ENCODE measurements at regions not wholly inside any gene's neighbourhood (a gene's known extent, or its start where the extent isn't known, plus 50 kb on each side); places are given as distances from the start of the nearest gene placed in this dataset.

DNA sequence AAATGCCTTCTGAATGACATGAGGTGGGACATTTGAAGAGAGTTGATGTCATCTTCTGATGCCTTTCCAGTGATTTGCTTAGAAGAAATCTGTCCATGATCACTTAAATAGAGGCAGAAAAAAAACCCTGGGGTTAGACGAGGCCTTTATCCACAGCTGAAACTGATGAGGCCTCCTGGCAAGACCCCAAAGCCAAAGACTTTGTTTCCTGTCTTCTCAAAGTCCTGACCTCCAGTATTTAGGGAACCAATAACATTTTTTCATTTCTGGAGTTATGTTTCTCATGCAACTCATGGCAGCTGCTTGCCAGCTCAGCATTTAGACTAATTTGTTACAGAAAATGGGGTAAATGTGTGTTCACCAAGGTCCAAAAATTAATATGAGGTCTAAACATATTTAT is 248.0 kb upstream of the PRDM1 start:
- no peak for DNase-seq

DNA sequence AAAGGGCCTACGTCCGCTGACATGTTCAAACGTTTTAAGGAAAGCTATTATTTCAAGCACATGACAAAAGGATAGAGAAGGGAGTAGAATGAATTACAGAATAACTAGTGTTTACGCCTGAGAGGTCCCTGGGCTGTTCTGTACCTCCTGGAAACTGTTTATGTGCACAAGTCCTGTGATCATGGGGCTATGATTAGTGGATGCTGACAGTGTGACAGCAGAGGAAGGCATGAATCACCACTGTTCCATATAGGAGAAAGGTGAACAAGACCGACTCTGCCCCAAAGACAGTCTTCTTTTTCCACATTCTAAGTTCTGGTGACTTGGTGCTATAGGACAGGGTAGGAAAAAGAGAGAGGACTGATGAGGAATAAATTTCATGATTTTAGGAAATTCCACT is 249.2 kb upstream of the PRDM1 start:
- no peak for DNase-seq

DNA sequence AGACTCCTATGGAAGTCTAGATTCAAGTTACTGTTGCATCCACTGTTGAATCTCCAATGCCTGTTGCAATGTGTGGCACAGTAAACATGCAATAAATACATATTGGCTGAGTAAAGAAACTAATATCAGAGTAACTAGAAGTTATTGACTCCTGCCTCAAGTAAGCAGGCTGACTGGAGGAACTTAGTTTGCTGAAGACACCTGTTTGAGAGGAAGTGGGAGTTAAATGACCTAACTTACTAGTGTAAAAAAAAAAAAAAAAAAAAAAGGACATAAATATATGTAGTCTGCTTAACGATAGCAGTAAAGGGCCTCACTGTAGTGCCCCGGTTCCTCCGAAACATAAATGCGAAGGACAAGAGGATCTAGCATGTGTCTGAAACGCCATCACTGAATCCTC is 249.8 kb upstream of the PRDM1 start:
- DNase-seq = no peak

DNA sequence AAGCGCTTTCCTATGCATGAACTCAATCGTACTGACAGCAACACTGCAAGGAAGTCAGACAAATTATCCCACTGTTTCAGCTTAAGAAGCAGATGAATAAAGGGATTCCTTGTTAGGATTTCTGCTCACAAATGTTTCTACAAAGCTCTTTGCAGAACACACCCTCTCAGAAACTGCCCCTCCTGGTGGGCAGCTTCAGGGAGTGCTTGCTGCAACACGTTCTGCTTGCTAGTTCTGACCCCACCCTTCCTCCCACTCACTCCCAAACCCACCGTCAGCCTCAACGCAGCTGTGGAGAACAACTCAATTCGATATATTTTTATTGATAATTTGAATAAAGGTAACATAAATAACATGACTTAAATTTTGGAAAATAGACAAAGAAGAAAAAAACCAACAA is 250.8 kb upstream of the PRDM1 start:
- DNase-seq = no peak

DNA sequence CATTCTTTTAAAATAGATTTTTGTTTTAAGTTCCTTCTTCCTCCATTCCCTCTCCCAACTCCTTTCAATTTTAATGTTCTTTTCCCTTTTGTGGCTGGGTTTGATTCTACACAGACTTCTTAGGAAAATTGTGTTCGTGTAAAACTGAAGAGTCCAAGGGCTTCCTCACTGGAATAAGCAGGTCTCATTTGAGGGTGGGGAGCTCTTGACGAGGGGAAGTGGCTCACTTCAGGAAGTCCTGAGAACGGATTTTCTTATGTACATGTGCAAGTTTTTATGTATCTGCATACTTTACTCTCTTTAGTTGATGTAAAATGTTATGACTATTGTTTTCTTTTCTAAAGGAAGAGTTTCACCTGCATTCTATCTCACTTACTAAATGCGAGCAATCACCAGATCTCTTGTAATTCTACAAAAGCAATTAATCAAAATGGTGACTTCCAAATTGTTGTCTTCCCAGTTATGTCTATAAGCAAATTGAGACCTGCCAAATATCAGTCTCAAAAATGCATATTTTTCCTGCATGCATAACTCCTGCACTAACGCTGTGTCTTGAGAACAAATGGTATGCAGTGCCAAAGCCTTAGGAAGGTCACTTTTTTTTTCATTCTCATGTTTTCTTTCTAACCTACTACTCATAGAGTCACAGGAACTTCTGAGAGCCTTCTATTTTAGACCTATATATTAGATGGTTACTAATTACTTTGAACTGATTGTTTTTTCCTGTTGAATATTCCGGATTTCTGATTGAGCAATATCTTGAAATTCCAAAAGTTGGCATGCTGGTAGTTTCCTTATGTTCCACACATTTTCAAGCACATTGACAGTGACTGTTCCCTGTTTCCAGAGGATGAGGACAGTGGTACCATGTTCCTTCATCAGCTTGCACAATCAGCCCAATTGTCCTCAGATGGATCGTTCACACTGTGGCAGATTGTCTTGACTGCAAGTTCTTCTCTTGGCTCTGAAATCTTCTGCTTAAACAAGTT is 251.9 kb upstream of the PRDM1 start:
- no peak for DNase-seq

DNA sequence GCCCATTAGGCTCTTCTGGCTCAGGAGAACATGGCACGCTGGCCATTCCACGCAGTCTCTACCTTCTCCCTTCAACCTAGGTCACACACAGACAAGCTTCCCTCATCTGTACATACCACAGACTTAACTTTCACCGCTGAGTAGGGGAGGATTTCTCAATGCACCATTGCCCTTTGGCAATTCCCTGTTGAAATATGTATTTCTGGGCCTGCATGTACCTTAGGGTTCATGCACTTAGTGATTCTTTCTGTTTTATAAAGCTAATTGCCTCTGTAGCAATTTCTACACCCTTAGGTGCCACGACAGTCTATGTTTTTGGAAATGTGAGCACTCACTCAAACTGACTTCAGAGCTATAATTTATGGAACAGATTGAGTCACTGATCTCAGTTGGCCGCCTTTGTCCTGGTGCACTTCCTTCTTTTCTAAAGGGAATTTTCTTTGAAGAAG is 253.8 kb upstream of the PRDM1 start:
- DNase-seq = no peak

DNA sequence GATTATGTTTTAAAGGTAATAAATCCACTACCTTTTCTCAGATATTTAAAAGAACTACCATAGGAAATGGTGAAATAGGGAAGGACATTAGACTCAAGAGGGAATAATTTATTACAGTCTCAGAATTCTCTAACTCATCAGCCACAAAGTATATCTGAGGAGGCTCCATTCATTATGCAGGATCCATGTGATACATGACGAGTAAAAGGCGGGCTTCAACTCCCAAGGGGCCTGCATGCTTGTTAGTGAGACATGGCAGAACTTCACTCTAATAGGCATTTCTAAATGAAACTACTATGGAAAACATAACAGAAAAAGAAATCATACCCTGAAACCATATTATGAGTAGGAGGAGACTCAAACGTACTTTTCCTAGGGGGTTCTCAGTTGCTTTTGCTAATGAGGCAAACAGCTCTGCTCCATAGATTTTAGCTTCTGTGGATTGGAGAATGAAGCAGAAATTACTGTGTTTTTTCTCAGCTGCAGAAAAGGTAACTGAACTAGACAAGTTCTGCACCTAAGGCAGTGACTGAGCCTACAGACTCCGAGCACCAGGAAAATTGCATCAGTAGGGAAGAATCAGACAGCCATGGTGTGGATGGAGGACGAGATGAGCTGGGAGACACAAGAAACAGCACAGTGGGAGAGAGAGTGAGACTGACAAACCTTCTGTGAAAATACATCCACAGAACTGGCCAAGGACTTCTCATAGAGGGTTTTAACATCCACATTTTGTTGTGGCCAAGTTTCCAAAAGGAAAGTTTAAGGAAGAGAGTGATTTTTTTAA is 254.6 kb upstream of the PRDM1 start:
- DNase-seq = no peak

DNA sequence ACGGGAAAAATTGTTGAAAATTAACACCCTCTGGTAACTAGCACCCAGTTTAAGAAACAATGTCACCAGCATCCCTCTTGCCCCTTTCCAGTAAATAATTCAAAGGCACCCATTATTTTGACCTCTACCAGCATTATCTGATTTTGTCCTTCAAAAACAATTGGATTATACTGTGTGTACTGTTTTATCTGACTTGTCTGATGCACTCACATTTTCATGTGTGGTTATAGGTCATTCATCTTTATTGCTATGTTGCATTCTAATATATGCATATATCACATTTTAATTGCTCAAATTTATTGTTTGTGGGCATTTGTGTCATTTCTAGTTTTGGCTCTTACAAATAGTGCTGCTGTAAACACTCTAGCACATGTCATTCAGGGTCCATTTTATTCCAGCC is 260.9 kb upstream of the PRDM1 start:
- no peak for DNase-seq

DNA sequence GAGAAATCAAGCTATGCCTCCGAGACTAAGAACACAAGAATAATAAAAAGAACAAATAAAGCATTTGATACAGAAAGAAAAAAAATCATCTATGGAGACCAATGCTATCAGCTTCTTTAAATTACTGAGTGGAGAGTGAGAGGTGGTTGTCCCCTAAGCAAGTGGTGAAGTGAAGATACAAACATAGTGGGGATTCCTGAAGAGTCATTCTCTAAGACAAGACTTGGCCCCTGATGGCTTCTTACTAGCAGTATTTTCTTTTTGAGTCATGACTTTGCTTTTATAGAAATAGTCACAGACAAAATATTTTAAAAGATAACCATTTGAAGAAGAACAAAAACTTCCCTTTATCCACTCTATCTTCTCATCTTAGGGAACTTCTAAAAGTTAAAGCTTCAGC is 261.4 kb upstream of the PRDM1 start:
- no peak for DNase-seq

DNA sequence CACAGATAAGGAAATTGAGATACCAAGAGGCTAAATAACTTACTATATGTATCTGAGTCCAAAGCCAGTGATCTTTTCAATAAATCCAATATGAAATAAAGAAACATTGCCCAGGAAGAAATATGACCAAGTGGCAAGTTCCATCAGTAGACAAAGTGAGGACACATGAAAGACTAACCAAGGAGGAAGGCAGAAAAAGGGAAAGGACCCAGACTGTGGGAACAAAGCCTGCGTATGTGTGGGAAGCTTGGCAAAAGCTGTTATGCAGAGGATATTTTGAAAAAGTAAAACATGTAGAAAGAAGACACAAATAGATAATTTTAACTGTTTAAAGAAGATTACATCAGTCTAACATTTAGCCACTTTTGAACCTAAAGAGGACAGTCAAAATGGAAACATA is 264.4 kb upstream of the PRDM1 start:
- DNase-seq = no peak

DNA sequence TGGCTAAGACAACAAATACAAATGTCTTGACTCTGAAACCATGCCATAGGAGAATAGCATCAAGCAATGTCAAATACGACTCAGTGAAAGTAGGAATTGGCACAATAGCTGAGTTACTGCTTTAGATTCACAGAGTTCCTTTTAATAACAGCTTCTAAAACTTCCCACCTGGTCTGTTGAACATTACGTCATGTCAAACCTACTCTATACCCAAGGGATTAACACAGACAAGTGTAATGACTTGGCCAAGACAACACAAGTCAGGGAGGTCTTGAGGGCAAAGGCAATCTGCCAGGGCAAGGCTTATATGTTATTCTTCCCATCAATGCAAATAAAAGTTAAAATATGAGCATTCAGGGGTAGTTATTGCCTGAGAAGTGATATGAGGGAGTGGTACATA is 265.1 kb upstream of the PRDM1 start:
- no peak for DNase-seq

DNA sequence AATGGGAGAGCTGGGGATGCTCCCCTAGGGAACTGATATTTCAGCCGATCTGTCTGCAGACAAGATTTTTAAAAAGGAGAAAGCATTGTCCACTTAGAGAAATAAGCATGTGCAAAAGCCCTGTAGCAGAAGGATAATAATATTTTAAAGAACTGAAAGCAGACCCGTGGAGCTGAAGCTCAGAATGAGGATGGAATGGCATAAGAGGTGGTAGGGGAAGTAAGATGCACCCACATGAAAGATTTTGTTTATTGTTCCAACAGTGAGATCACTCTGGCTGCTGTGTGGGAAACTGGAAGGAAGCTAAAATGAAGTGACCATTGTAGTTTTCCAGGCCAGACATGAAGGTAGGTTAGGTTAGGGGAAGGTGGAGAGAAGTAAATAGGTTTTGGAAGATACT is 266.4 kb upstream of the PRDM1 start:
- no peak for DNase-seq

DNA sequence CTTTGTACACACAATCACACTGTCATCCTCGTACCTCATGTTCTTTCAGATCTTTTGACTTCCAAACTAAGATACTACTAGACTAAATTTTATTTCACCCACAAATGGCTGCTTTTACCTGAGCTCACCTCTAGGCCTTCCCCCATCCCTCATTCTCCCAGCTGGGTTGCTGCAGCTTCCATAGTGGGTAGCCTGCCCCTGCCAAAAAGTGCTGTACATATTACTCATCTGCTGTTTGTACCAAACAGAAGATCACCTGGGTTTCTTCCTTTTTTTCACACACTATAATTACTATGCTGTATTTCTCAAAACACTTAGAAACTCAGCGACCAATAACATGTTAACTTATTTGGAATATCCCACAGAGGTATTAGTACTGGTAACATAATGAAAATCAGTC is 267.6 kb upstream of the PRDM1 start:
- DNase-seq = no peak

DNA sequence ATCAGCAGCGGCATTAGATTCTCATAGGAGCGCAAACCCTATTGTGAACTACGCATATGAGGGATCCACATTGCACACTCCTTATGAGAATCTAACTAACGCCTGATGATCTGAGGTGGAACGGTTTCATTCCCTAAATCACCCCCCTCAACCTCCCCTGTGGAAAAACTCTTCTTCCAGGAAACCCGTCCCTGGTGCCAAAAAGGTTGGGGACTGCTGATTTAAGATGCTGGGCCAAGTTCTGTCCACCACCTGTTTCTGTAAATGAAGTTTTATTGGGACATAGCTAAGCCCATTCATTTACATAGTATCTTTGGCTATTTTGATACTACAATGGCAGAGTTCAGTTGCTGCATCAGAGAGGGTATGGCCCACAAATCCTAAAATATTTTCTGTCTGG is 268.2 kb upstream of the PRDM1 start:
- no peak for DNase-seq

DNA sequence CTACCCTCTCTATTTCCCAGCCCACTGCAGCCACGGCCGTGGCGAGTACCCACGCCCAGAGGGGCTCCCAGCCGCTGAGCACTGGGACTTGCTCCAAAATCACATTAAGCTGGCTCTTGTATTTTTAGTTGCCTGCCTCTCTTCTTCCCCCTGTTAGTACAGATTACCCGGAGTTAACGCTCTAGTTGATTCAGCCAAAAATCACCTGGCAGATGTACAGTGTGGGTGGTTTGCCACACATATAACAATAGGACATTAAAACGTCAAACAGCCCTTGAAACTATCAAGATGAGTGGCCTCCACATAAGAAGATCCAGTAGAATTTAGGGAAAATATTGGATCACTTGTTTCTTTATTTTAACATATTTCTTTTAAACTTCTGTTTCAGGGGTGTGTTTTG is 268.8 kb upstream of the PRDM1 start:
- no peak for DNase-seq

DNA sequence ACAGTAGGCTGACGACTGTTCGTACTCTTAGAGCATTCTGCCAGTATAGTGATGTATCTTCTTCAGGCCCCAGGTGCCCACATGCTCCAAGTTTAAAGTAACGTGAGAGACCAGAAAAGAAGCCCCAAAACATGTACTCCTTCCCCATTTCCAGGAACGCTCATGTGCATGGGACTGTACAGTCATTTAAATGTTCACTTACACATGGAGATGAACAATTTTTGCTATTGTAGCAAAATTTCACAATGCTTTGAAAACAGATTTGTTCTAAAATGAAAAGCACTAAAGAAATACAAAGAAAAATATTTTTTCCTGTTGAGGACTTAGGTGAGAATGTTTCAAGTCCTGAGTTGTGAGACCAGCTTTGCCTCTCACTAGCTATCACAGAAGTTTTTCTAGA is 269.3 kb upstream of the PRDM1 start:
- no peak for DNase-seq

DNA sequence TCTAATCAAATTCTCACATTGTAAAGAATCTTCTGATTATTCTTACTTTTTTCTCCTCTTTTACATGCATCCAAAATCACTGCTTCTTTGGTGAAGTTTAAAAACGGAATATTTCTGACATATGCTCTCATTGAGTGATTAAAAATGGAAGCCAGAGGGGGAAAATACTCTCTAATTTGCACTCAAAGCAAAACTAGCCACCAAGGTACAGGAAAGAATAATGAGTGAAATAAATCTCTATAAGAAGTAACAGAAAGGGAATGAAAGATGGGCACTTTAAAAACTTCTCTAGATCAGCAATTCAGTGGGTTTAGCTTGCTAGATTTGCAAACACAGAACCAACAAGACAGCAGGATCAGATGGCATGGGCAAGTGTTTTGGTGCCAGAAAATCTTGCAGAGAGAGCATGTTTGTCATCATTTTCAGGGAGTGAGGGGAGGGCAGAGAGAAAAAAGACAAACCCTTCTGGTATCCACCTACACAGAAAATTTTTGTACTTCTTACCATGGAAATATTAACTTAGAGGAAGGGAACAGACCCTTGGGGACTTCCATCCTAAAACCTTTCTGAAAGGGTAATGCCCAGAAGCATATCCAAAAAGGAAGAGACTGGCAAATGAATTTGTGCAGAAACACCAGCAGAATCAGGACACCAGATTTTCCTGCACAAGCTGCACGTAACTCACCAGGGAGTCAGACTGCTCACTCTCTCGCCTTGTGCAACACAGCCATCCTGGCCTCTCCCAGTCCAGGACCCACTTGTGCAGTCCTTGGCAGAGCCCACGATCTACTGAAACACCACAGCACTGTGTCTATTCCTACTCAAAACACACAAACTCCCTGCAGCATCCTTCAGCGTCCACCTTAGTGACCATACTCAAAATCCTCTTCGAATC is 270.2 kb upstream of the PRDM1 start:
- DNase-seq = no peak

DNA sequence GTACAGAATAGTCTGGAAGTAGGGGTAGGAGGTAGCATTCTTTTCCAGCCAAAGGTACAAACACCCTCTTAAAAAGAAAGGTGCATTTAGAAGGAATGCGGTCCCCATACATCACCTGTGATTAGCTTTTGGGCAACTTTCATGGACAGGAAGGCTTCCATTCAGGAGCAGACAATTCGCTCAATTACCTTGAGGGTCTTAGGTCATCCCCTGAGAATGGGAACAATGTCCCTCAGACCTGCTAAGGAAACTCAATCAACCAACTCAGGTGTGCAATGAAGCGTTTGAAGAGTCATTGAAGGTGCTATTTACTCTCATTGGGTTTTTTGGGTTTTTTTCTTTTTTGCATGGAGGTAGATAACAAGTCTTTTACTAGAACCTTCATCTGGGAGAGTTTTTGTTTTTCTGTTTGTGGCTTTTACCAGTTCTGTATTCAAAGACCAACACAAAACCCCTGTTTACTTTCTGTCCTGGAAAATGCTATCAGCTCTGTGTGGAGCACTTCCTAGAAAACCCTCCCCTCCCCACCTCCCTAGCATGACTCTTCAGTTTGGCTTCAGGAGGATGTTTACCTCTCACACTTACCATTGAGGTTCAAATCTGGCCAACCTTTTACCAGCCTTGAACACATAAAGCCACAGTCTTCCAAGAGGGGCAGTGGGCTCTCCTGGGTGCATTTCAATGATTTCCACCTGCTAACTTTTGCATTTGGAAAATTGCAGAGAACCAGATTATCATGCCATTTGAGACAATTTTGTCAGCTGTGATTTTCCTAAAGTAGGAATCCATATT is 271.2 kb upstream of the PRDM1 start:
- DNase-seq = no peak

DNA sequence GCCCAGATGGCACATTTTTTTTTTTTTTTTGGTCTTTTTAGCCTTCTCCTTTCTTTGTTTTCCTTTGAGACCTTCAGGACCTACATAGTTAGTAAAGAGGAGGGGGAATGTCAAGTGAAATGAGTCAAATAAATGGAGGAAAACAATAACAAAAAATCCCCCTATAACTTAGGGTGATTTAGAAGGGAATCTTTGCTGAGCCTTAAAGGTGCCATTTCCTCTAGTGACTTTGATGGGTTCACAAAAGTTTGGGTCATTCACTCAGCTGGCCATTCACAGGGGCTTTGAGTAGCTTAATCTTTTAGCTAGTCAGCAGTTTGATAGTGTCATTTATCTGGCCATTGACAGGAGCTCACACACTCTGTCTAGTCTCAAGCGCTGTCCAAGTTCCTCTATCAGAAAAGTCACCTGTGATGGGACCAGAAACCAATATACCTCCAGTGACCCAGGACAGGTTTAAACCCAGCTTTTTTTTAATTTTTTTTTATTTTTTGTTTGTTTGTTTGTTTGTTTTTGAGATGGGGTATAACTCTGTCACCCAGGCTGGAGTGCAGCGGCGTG is 275.1 kb upstream of the PRDM1 start:
- no peak for DNase-seq

DNA sequence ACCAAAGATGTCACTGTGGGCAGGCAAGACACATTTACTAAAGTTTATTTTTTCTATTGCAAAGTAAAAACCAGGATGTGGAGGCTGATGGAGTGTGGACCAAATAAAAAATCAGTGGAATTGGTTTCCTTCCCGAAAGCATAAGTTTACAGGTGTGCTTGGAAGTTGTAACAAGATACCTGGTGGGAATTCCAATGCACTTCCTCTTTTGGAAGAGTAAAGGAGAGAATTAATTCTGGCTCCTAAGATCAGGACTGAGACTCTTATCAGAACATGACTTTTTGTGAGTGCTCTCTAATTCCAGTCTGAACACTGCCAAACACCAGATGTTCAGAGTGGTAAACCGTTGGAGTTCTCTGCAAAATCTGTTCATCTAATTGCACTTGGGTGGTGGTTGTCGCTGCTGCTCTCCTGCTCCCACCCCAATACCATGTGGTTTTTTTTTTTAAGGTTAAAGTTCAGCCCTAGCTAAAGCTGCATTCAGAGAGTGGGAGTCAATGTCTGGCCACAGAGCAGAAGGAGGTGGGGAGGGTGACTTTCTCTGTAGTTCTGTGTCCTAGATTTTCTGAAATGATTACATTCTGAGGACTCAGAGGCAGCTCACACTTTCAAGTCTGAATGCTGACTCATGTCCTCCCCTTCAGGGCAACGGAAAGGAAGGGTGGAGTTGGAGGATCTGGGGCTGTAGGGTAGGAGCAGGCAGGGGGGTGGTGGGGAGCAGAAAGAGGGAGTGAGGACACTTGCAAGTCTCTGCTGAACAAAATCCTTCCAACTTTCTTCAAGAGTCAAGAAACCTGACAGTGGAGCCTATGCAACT is 275.8 kb upstream of the PRDM1 start:
- peak; percentile 22 to 35 for DNase-seq

DNA sequence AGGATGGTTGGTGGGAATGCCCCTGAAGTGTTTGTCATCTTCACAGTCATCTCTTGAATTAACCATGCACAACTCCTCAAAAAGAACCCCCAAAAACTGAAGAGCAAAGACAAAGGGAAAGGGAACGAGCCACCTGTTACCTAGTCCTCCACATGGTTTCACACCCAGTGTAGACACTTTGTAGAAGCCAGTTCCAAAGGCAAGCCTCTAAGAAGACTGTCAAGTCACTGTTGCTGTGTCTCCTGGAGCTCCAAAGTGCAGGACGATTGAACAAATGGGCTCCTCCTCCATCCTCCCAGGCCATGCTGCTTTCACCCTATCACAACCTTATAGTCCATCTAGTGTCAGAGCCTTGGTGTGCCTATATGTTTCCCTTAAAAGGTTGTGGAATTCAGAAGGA is 277.6 kb upstream of the PRDM1 start:
- no peak for DNase-seq
